ENCODE measurements at regions not wholly inside any gene's neighbourhood (a gene's known extent, or its start where the extent isn't known, plus 50 kb on each side); places are given as distances from the start of the nearest gene placed in this dataset.

GRCh38 chr5:4199049-4199841 lies 603.6 kb downstream of the IRX1 start:
- Histone ChIP-seq H3K79me1 (ENCODE audit: insufficient read depth, low read depth, low read length, poor library complexity, severe bottlenecking) (no peaks in the 10 kb centered on the region), H2BK20ac (ENCODE audit: low read depth, low read length, poor library complexity, severe bottlenecking) (no peak overlapping the region), H4K8ac (replicated peaks; ENCODE audit: insufficient read length, low read depth, low read length) (no peak overlapping the region), H3K56ac (ENCODE audit: insufficient read length, low read depth, low read length) (no peak overlapping the region), H3K9me3 (ENCODE audit: control insufficient read depth, low read depth, low read length) (no peaks in the 10 kb centered on the region), H2BK5ac (ENCODE audit: insufficient read length, low read length) (no peak overlapping the region), H4K91ac (ENCODE audit: insufficient read length, low read depth, low read length) (no peak overlapping the region), H3T11ph (ENCODE audit: low read length) (no peak overlapping the region), H3K27ac (ENCODE audit: insufficient read length, low read depth, low read length) (no peak overlapping the region), H2BK15ac (ENCODE audit: low read depth, low read length) (no peak overlapping the region), H3K4me2 (ENCODE audit: insufficient read depth, insufficient read length, low read length) (no peak overlapping the region), H4K20me1 (ENCODE audit: control insufficient read depth, insufficient read depth, insufficient read length) (no peaks in the 10 kb centered on the region), H3K14ac (ENCODE audit: insufficient read depth, low read length) (no peak overlapping the region), H3K27me3 (ENCODE audit: insufficient read depth, low read length) (no peaks in the 10 kb centered on the region), H4K5ac (ENCODE audit: insufficient read length, low read depth, low read length) (no peak overlapping the region), H3K18ac (ENCODE audit: insufficient read length, low read depth, low read length) (no peak overlapping the region), H3K79me2 (ENCODE audit: insufficient read depth, low read length) (no peaks in the 10 kb centered on the region), H2AFZ (ENCODE audit: low read length) (no peak overlapping the region), H3K23ac (ENCODE audit: insufficient read length, low read depth, low read length) (no peak overlapping the region), H3K4me1 (ENCODE audit: insufficient read depth, low read length) (peaks cover 10% of the 10 kb centered on the region; the same call in 1 of the 2 replicates), H3K9ac (ENCODE audit: extremely low read depth, insufficient read length, low read length) (no peak overlapping the region), H3K23me2 (ENCODE audit: insufficient read length, low read depth, low read length, poor library complexity, severe bottlenecking) (no peaks in the 10 kb centered on the region), H2BK120ac (ENCODE audit: low read depth, low read length, poor library complexity, severe bottlenecking) (no peak overlapping the region), H2BK12ac (ENCODE audit: insufficient read length, low read depth, low read length) (no peak overlapping the region), H3K4ac (ENCODE audit: low read depth, low read length) (no peak overlapping the region), H2AK5ac (ENCODE audit: insufficient read length, low read length) (no peak overlapping the region)
- WGBS (ENCODE audit: extremely low coverage, insufficient read length, low lambda C conversion rate) = no CpG with 5 or more reads among the region's 19 CpGs
- H3K27me3 Mint-ChIP-seq (ENCODE audit: low read depth) = peaks cover 4% of the 10 kb centered on the region; the same call in 1 of the 2 replicates
- no peaks in the 10 kb centered on the region; a peak in 1 of 5 replicates for H3K9me3 Mint-ChIP-seq
- no peaks in the 10 kb centered on the region for H3K36me3 Mint-ChIP-seq (ENCODE audit: insufficient read depth in 1 of 3, low read depth in 3 of 3)
- DNase-seq = no peak
- H3K27ac Mint-ChIP-seq = peak overlapping the region in 2 of 3 experiments; percentile 12 to 88; a peak in 4 of 7 replicates
- no peak for TF ChIP-seq CTCF (conservative IDR thresholded peaks at IDR 0.05)
- H3K4me3 Mint-ChIP-seq = no peak overlapping the region; a peak in 1 of 5 replicates
- H3K4me1 Mint-ChIP-seq = peaks cover 44 to 54% of the 10 kb centered on the region in 2 experiments

All from H9 (cell line).